SK-N-SH (cell line): ENCODE measurements at regions not wholly inside any gene's neighbourhood (a gene's known extent, or its start where the extent isn't known, plus 50 kb on each side); places are given as distances from the start of the nearest gene placed in this dataset.

Experiments used
- CTCF ChIA-PET: fragments of 300-600, 350-600 bp; formaldehyde crosslinking; extraction: SDS; loops from one replicate; lab custom pipeline; 2021; lab: Yijun Ruan, JAX
- POLR2A ChIA-PET: fragments of 350-600 bp; sonication (Branson Sonifier 250); formaldehyde crosslinking; extraction: SDS; loops from one replicate; lab custom pipeline; 2020; ENCODE audit warnings: antibody characterized with exemption, inconsistent platforms; lab: Yijun Ruan, JAX
- DNase-seq: peaks from one replicate; pipeline ENCODE4 v3.0.0; 2012
- H2AFZ ChIP-seq: fragments of 200-600 bp; sonication (generic); 2 replicates; pipeline ENCODE4 v1.8.1; 2016; ENCODE audit warnings: antibody characterized with exemption, mild to moderate bottlenecking, low read depth
- H3F3A ChIP-seq: fragments of 200-600 bp; sonication (generic); replicated peaks from 2 replicates; pipeline ENCODE3; 2016; ENCODE audit warnings: antibody characterized with exemption, mild to moderate bottlenecking; ENCODE audit not compliant: insufficient read depth
- H3K27ac ChIP-seq, 2 experiments: fragments of 200-500 bp in 1 of 2; fragments of 200-600 bp in 1 of 2; sonication (Bioruptor generic) in 1 of 2; sonication (generic), shearing (Covaris generic) in 1 of 2; 2 replicates each; pipeline versions ENCODE4 v1.5.1 to v1.6.1; 2014 to 2016; ENCODE audit warnings: low read depth in 2 of 2, inconsistent platforms in 1 of 2, low read length in 1 of 2, mild to moderate bottlenecking in 1 of 2, mixed read lengths in 1 of 2
- H3K27me3 ChIP-seq: fragments of 200-600 bp; sonication (generic), shearing (Covaris generic); 2 replicates; pipeline ENCODE4 v1.6.1; 2016; ENCODE audit warnings: mixed run types; ENCODE audit not compliant: insufficient read depth
- H3K36me3 ChIP-seq, 2 experiments: fragments of 200-500 bp in 1 of 2; fragments of 200-600 bp in 1 of 2; sonication (Bioruptor generic) in 1 of 2; sonication (generic) in 1 of 2; replicated peaks in 1 of 2; 2 replicates each; pipeline versions ENCODE3 to v1.5.1; 2014 to 2016; ENCODE audit warnings: low read length in 1 of 2, mild to moderate bottlenecking in 1 of 2; ENCODE audit not compliant: insufficient read depth in 2 of 2, control insufficient read depth in 1 of 2
- H3K4me1 ChIP-seq, 2 experiments: fragments of 200-500 bp in 1 of 2; fragments of 200-600 bp in 1 of 2; sonication (Bioruptor generic) in 1 of 2; sonication (generic), shearing (Covaris generic) in 1 of 2; 2 replicates each; pipeline versions ENCODE4 v1.5.1 to v1.6.1; 2014 to 2016; ENCODE audit warnings: low read depth in 1 of 2, low read length in 1 of 2, mixed run types in 1 of 2; ENCODE audit not compliant: insufficient read depth in 2 of 2, control insufficient read depth in 1 of 2
- H3K4me2 ChIP-seq: fragments of 200-600 bp; sonication (generic), shearing (Covaris generic); 2 replicates; pipeline ENCODE4 v1.6.1; 2017; ENCODE audit warnings: mixed run types
- H3K4me3 ChIP-seq, 2 experiments: fragments of 200-500 bp in 1 of 2; fragments of 200-600 bp in 1 of 2; sonication (Bioruptor generic) in 1 of 2; sonication (generic), shearing (Covaris generic) in 1 of 2; 2 replicates each; pipeline versions ENCODE4 v1.5.1 to v1.8.1; 2014 to 2016; ENCODE audit warnings: low read depth in 2 of 2, inconsistent platforms in 1 of 2, low read length in 1 of 2, mild to moderate bottlenecking in 1 of 2, mixed read lengths in 1 of 2, moderate library complexity in 1 of 2
- H3K79me2 ChIP-seq: fragments of 200-600 bp; sonication (generic); 2 replicates; pipeline ENCODE4 v1.8.1; 2017; ENCODE audit warnings: mild to moderate bottlenecking; ENCODE audit not compliant: insufficient read depth
- H3K9ac ChIP-seq: fragments of 200-600 bp; sonication (generic); 2 replicates; pipeline ENCODE4 v1.6.1; 2017; ENCODE audit warnings: mixed run types
- H3K9me2 ChIP-seq: fragments of 200-600 bp; sonication (generic); 2 replicates; pipeline ENCODE4 v1.6.1; 2017; ENCODE audit warnings: mixed run types
- H3K9me3 ChIP-seq: fragments of 200-600 bp; sonication (generic); 2 replicates; pipeline ENCODE4 v1.6.1; 2017; ENCODE audit warnings: mixed run types, mild to moderate bottlenecking, moderate library complexity
- H4K20me1 ChIP-seq: fragments of 200-600 bp; sonication (generic); 2 replicates; pipeline ENCODE4 v1.6.1; 2017; ENCODE audit warnings: mild to moderate bottlenecking, mixed run types; ENCODE audit not compliant: insufficient read depth
- ELF1 ChIP-seq: IDR thresholded peaks from 2 replicates; pipeline ENCODE4 v1.4.0; 2012
- EP300 ChIP-seq, 2 experiments: IDR thresholded peaks; 2 replicates each; pipeline versions ENCODE4 v1.4.0 to v1.6.1; 2012; ENCODE audit warnings: borderline replicate concordance in 1 of 2, low read depth in 1 of 2, low read length in 1 of 2
- FOXJ3 ChIP-seq: sonication (generic); formaldehyde crosslinking; IDR thresholded peaks from 2 replicates; pipeline ENCODE4 v1.5.1; 2020; ENCODE audit warnings: mild to moderate bottlenecking, missing genetic modification reagents
- GABPA ChIP-seq: IDR thresholded peaks from 2 replicates; pipeline ENCODE4 v1.4.0; 2012; ENCODE audit warnings: low read depth, mild to moderate bottlenecking
- GATA2 ChIP-seq: sonication (generic); formaldehyde crosslinking; IDR thresholded peaks from 2 replicates; pipeline ENCODE4 v1.5.0; 2020; ENCODE audit warnings: mild to moderate bottlenecking, missing genetic modification reagents
- RAD21 ChIP-seq: IDR thresholded peaks from 2 replicates; pipeline ENCODE4 v1.6.1; 2012; ENCODE audit warnings: mild to moderate bottlenecking, low read length
- RFX5 ChIP-seq: IDR thresholded peaks from 2 replicates; pipeline ENCODE4 v1.6.1; 2012; ENCODE audit warnings: mild to moderate bottlenecking, improper control_type of control experiment, low read length
- RXRA ChIP-seq: IDR thresholded peaks from 2 replicates; pipeline ENCODE4 v1.4.0; 2012; ENCODE audit warnings: low read depth, mild to moderate bottlenecking, borderline replicate concordance
- SIN3A ChIP-seq: IDR thresholded peaks from 2 replicates; pipeline ENCODE4 v1.6.1; 2012; ENCODE audit warnings: low read depth, mild to moderate bottlenecking, low read length, moderate library complexity, borderline replicate concordance
- SMC3 ChIP-seq: IDR thresholded peaks from 2 replicates; pipeline ENCODE4 v1.6.1; 2012; ENCODE audit warnings: low read depth, low read length, improper control_type of control experiment
- TAF1 ChIP-seq: IDR thresholded peaks from 2 replicates; pipeline ENCODE4 v1.6.1; 2012; ENCODE audit warnings: low read depth, mild to moderate bottlenecking, low read length, moderate library complexity, borderline replicate concordance
- TEAD4 ChIP-seq: IDR thresholded peaks from 2 replicates; pipeline ENCODE4 v1.4.0; 2012; ENCODE audit warnings: mild to moderate bottlenecking, borderline replicate concordance; ENCODE audit not compliant: insufficient read depth
- WGBS: methylation state at CpG from one replicate; pipeline ENCODE4 v1.1.6; 2017; ENCODE audit warnings: low lambda C conversion rate; 5-methylcytosine and 5-hydroxymethylcytosine counted together
- TF ChIP-seq, protein P1 (sequence below): IDR thresholded peaks from 2 replicates; pipeline ENCODE4 v1.4.0; 2012; ENCODE audit warnings: low read depth, borderline replicate concordance
- TF ChIP-seq, protein P2 (sequence below): fragments of 150-350 bp; IDR thresholded peaks from 2 replicates; pipeline ENCODE4 v1.6.1; 2017; ENCODE audit warnings: antibody characterized with exemption, low read length, low read depth, borderline replicate concordance
- TF ChIP-seq, protein P3 (sequence below): fragments of 200-600 bp; sonication (generic); IDR thresholded peaks from 2 replicates; pipeline ENCODE4 v1.6.1; 2017; ENCODE audit warnings: antibody characterized with exemption, mild to moderate bottlenecking, moderate library complexity
- TF ChIP-seq, protein P4 (sequence below): IDR thresholded peaks from 2 replicates; pipeline ENCODE4 v1.4.0; 2012; ENCODE audit warnings: low read depth
- TF ChIP-seq, protein P5 (sequence below): IDR thresholded peaks from 2 replicates; pipeline ENCODE4; 2012

DNA sequence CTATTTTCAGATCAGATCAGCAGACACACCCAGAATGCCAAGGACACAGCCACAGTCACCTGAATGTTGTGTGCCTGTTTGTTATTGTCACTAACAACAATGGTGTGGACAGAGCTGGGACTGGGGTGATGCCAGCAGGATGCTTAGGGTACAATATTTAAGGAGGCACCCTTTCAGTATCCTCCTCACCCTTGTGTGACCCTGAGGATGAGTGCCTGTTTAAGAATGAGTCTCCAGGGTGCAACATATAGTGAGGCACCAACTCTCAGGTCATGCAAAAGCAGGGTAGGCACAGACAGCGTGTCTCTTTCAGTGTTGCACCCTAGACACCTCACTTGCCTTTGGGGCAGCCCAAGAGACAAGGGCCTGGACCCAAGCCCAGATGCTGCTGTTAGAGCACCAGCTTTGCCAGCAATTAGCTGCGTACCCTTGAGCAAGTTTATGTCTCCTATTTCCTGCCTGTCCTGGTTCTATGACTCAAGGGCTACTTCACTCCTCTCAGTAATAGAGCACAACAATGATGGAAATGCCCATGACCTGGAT is 122.6 kb downstream of the AQP9 start:
- no peak overlapping the region for H3K9ac ChIP-seq
- TF ChIP-seq GABPA (no peak), RAD21 (no peak), TEAD4 (no peak), FOXJ3 (CRISPR knock-in tag) (no peak), TAF1 (no peak), RXRA (no peak), SIN3A (no peak), RFX5 (no peak)
- TF ChIP-seq, protein P1, sequence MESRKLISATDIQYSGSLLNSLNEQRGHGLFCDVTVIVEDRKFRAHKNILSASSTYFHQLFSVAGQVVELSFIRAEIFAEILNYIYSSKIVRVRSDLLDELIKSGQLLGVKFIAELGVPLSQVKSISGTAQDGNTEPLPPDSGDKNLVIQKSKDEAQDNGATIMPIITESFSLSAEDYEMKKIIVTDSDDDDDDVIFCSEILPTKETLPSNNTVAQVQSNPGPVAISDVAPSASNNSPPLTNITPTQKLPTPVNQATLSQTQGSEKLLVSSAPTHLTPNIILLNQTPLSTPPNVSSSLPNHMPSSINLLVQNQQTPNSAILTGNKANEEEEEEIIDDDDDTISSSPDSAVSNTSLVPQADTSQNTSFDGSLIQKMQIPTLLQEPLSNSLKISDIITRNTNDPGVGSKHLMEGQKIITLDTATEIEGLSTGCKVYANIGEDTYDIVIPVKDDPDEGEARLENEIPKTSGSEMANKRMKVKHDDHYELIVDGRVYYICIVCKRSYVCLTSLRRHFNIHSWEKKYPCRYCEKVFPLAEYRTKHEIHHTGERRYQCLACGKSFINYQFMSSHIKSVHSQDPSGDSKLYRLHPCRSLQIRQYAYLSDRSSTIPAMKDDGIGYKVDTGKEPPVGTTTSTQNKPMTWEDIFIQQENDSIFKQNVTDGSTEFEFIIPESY: no peak
- TF ChIP-seq, protein P2, sequence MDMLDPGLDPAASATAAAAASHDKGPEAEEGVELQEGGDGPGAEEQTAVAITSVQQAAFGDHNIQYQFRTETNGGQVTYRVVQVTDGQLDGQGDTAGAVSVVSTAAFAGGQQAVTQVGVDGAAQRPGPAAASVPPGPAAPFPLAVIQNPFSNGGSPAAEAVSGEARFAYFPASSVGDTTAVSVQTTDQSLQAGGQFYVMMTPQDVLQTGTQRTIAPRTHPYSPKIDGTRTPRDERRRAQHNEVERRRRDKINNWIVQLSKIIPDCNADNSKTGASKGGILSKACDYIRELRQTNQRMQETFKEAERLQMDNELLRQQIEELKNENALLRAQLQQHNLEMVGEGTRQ: no peak
- TF ChIP-seq, protein P3, sequence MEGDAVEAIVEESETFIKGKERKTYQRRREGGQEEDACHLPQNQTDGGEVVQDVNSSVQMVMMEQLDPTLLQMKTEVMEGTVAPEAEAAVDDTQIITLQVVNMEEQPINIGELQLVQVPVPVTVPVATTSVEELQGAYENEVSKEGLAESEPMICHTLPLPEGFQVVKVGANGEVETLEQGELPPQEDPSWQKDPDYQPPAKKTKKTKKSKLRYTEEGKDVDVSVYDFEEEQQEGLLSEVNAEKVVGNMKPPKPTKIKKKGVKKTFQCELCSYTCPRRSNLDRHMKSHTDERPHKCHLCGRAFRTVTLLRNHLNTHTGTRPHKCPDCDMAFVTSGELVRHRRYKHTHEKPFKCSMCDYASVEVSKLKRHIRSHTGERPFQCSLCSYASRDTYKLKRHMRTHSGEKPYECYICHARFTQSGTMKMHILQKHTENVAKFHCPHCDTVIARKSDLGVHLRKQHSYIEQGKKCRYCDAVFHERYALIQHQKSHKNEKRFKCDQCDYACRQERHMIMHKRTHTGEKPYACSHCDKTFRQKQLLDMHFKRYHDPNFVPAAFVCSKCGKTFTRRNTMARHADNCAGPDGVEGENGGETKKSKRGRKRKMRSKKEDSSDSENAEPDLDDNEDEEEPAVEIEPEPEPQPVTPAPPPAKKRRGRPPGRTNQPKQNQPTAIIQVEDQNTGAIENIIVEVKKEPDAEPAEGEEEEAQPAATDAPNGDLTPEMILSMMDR: no peak
- 80% methylated on average over 1 of the region's 2 CpGs for WGBS
- no peaks in the 10 kb centered on the region for H3F3A ChIP-seq
- H3K36me3 ChIP-seq: no peaks in the 10 kb centered on the region
- no peaks in the 10 kb centered on the region for H3K79me2 ChIP-seq
- H3K27me3 ChIP-seq: peaks cover 14% of the 10 kb centered on the region; the same call in 1 of the 2 replicates
- no peaks in the 10 kb centered on the region for H4K20me1 ChIP-seq
- no peak overlapping the region for H3K4me3 ChIP-seq
- H3K9me2 ChIP-seq: no peaks in the 10 kb centered on the region
- H2AFZ ChIP-seq: no peak overlapping the region
- H3K9me3 ChIP-seq: no peaks in the 10 kb centered on the region
- DNase-seq: no peak
- CTCF ChIA-PET: interaction anchor here (1.1 kb wide), 1 partner anchor 33 kb away, joined by 5 read pairs; no protein-coding TSS in a partner anchor
- H3K4me2 ChIP-seq: no peak overlapping the region
- POLR2A ChIA-PET: no interaction called here
- H3K4me1 ChIP-seq: peaks cover 0 to 9% of the 10 kb centered on the region in 2 experiments; a peak in 2 of 4 replicates
- H3K27ac ChIP-seq: peak overlapping the region in 1 of 2 experiments; percentile 11; a peak in 2 of 4 replicates

DNA sequence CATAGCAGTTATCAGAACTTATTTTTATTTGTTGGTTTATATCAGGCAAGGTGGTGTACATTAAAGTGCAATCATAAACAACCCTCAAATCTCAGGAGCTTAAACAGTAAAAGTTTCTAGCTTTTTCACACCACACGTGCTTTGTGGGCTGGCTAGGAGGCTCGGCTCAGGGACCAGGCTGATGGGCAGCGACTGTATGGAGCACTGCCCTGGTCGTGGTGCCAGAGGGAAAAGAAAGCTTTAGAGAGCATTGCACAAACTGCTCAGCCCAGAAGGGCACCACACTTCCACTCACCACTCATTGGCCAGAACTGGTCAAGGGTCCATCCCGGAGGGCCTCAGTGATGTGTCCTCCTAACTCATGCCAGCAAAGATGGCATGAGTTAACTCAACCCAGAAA is 123.2 kb downstream of the AQP9 start:
- CTCF ChIA-PET: interaction anchor here (1.1 to 1.3 kb wide), 2 partner anchors 34 to 39 kb away, joined by 3 to 5 read pairs; no protein-coding TSS in a partner anchor

More for the DNA sequence above, 123.2 kb downstream of the AQP9 start:
- Histone ChIP-seq H3K4me2 (no peak overlapping the region), H2AFZ (no peak overlapping the region), H4K20me1 (no peaks in the 10 kb centered on the region), H3K9me3 (no peaks in the 10 kb centered on the region), H3K9ac (no peak overlapping the region), H3K27ac (no peak overlapping the region), H3K4me1 (peaks cover 0 to 9% of the 10 kb centered on the region in 2 experiments; a peak in 2 of 4 replicates), H3K36me3 (no peaks in the 10 kb centered on the region), H3K9me2 (no peaks in the 10 kb centered on the region), H3K27me3 (peaks cover 14% of the 10 kb centered on the region; the same call in 1 of the 2 replicates), H3F3A (no peaks in the 10 kb centered on the region), H3K79me2 (no peaks in the 10 kb centered on the region), H3K4me3 (no peak overlapping the region)
- WGBS: 63% methylated on average over 5 of the region's 5 CpGs
- no peak for DNase-seq
- POLR2A ChIA-PET: no interaction called here
- TF ChIP-seq RXRA (no peak), ELF1 (no peak), SMC3 (no peak), RFX5 (no peak), GATA2 (CRISPR knock-in tag) (no peak), EP300 (IDR thresholded peaks at IDR 0.05; ENCODE audit: borderline replicate concordance in 1 of 2, low read depth in 1 of 2, low read length in 1 of 2) (no peak), SIN3A (no peak)
- TF ChIP-seq, protein P4, sequence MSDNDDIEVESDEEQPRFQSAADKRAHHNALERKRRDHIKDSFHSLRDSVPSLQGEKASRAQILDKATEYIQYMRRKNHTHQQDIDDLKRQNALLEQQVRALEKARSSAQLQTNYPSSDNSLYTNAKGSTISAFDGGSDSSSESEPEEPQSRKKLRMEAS: no peak
- TF ChIP-seq, protein P5, sequence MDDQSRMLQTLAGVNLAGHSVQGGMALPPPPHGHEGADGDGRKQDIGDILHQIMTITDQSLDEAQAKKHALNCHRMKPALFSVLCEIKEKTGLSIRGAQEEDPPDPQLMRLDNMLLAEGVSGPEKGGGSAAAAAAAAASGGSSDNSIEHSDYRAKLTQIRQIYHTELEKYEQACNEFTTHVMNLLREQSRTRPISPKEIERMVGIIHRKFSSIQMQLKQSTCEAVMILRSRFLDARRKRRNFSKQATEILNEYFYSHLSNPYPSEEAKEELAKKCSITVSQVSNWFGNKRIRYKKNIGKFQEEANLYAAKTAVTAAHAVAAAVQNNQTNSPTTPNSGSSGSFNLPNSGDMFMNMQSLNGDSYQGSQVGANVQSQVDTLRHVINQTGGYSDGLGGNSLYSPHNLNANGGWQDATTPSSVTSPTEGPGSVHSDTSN: no peak
